Nucleus accumbens (tissue), 56 donors: ENCODE measurements at regions not wholly inside any gene's neighbourhood (a gene's known extent, or its start where the extent isn't known, plus 50 kb on each side); places are given as distances from the start of the nearest gene placed in this dataset.

Experiments used
- DNase-seq, 56 donors: peaks; one replicate each; lab custom pipeline; 2025; lab: John Stamatoyannopoulos, UW

- DNase-seq: no peak
These were observed 373.1 kb upstream of the ADAMTS9 start for GRCh38 chr3:65060904-65061303.

DNA sequence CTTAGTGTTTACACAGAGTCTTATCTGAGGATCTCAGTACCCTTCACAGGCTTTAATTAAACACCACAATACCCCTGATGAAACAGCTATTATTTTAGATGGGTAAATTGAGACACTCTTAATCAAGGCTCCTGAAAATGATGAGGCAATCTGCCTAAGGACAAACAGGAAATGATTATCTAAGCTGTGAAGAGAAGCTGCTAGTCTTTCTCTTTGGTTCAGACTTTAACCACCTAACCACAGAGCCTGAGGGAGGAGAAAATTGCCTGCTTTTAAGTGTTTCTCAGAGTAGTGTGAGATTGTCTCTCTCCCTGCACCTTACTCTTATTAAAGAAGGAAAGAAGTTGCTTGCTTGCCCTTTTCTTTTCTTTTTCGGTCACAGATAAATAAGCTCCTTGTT, 364.3 kb upstream of the ADAMTS9 start:
- DNase-seq: no peak

- no peak for DNase-seq
These were observed 360.4 kb upstream of the ADAMTS9 start for GRCh38 chr3:65048151-65048550.

GRCh38 chr3:65045138-65045537, 357.3 kb upstream of the ADAMTS9 start:
- DNase-seq: no peak

DNA sequence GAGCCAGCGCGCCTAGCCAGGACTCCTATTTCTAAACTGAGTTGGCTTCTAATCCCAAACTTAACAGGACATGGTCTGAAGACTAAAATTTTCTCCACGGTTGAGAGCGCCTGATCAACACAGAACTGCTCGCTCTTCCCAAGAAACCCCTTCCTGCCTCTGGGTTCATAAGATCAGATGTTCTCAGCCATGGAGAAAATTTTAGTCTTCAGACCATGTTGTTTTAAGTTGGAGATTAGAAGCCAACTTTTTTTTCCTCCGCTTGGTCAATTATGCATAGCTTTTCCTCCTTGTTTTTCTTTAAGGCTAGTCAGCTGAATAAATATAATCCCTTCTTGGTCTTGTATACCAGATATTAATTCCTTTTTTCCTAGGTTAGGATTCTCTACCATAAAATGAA, 356.6 kb upstream of the ADAMTS9 start:
- no peak for DNase-seq

DNA sequence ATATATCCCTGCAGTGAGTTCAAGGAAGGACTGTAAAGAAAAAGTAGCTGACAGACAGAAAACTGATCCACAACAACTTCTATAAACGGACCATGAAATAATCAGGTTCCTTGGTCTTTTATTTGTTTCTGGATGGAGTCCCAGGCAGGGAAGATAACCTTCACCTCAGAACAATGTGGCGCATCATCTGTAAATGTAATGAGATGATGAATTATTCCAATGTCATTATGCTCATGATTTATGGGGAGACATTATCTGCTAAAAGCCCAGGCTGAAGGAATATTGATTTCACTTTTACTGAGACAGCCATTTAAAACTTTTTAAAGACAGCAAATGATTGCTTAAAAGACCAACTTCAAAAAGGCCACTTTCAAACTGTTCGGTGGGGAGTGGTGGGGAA, 354.9 kb upstream of the ADAMTS9 start:
- no peak for DNase-seq

DNA sequence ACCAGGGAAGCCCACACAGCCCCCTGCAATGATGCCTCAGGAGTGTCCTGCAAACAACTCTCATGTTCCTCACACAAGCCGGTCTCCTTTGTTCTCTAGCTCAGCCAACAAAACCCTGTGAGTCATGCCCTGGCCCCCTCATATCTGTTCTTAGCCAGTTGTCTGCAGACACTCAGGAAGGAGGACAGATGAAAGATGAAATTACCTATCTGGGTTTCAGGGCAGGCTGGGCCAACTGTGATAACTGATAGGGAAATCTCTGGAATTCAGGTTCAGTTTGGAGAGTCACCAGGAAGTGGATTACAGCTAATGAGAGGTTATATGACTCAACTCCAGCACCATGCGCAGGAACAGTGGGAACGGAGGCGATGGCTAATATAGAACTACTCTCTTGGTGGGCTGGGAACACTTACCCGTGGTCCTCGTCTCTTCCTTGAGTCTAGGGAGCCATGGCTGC, 352.0 kb upstream of the ADAMTS9 start:
- no peak for DNase-seq

- no peak for DNase-seq
These were observed 350.1 kb upstream of the ADAMTS9 start for GRCh38 chr3:65037861-65038260.

DNA sequence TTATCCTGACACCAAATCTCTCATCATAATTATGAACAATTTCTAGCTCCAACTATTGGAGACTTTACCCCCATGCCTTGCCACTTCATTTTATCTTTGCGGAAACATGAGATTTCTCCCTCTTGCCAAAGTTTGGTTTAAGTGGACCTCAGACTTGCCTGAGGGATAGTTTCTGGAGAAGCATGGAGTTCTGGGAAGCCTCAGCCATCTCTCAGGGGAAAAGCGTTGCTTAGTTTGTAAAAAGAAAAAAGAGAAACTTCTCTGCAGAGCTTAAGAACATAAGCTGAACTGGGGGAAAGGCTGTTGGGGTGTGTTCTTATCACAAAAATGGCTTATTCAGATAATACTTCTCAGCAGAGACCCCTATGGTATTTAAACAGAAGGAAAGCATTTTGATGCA, 347.4 kb upstream of the ADAMTS9 start:
- no peak for DNase-seq

DNA sequence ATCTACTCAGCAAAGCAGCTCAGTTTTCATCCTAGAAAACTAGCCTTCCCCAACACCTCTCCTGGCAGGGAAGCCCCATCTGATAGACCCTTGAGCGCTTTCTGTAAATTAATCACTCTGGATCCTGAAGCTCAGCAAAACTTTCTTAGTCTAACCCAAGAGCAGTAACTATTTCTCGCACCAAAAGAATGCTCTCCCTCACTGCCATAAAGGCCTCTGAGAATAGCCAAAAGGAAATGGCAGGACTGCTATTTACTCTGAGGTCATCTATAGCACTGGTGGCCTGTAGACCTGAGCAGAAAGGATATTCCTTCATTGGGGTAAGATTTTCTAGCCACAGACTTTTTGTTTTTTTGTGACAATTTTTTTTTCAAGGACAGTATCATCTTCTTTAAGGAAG, 345.8 kb upstream of the ADAMTS9 start:
- DNase-seq: no peak

DNA sequence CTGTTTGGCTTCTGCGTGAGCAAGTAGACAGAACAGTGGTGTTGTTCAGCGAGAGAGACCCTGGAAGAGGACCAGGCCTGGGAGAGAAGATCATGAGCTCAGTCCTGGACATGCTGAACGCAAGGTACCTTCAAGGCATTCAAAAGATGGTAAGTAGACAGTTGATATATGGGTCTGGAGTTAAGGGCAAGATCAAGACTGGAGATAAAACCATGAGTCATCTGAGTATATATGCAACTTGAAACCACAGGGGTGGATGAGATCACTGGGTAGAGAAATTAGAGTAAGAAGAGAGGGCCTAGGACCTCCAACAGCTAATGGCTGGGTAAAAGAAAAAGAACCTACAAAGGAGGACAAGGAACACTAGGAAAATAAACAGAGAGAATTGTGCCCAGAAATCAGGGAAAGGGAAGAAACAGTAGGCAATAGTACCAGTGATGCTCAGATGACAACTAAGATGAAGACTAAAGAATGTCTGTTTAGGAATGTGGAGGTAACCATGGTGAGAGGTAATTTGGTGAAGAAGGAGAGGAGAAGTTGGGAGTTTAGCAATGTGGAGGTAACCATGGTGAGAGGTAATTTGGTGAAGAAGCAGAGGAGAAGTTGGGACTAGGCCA, 343.2 kb upstream of the ADAMTS9 start:
- DNase-seq: no peak

- DNase-seq: no peak
These were observed 342.3 kb upstream of the ADAMTS9 start for GRCh38 chr3:65030014-65030627.

DNA sequence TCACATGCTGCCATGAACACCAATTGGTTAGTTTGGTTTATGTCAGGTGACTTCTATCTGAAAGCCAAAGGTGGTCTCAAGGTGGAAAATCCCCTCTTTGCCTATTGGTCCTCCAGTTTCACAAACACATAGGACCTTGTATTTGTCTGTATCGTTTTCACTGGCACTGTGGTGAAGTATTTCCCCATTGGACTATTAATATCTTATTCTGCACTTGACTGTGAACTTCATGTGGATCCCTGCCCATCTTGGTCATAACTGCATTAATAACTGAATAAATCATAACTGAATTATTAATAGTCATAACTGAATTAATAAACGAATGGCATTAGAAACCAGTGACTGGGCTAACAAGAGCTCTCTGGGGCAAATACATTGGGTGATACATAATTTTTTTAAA, 341.3 kb upstream of the ADAMTS9 start:
- no peak for DNase-seq

- DNase-seq: no peak
These were observed 340.2 kb upstream of the ADAMTS9 start for GRCh38 chr3:65028024-65028423.

GRCh38 chr3:65027335-65027734, 339.5 kb upstream of the ADAMTS9 start:
- DNase-seq: no peak

- DNase-seq: no peak
These were observed 338.4 kb upstream of the ADAMTS9 start for GRCh38 chr3:65026151-65026550.

GRCh38 chr3:65024148-65024547, 336.3 kb upstream of the ADAMTS9 start:
- DNase-seq: no peak

GRCh38 chr3:65020281-65021160, 332.7 kb upstream of the ADAMTS9 start:
- peak in 3 of 56 donors; percentile 3 to 6 (median 3) for DNase-seq

DNA sequence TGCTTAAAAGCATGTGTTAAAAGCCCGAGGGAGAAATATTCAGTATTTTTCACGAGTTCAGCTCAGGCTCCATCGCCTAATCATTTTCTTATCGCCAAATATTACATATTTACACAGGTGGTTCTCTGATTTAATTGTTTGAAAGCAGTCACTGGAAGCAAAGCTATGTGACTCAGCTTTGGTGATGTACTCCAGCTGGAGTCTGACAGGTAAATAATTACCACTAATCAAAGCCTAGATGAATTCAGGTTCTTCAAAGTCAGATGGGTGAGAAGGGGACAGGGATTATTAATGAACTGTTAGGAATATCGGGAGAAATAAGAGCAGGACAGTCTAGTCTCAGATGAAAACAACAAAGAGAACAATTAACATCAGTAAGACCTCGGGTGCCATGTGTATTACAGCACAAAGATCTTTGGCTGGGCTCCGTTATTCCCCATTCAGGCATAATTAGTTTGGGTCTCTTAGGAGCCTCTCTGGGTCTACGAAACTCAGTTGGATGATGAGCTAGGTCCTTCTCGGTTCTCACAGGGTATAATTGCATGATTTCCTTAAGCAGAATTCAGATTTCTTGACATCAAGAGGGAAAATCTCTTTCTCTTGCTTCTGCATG, 331.7 kb upstream of the ADAMTS9 start:
- no peak for DNase-seq

- no peak for DNase-seq
These were observed 331.0 kb upstream of the ADAMTS9 start for GRCh38 chr3:65018801-65019200.

DNA sequence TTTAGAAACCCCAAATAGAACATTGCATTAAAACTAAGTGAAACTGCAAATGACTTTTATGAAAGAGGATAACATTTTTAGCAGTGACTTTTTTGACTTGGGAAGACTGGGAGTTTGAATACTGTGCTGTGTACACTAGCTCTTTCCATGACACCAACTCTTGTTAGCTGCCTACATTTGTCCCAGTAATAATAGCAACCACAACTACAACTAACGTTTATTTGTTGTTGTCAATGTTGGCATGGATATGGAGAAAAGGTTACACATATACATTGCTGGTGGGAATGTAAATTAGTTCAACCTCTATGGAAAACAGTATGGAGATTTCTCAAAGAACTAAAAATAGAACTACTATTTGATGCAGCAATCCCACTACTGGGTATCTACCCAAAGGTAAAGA, 329.6 kb upstream of the ADAMTS9 start:
- DNase-seq: no peak
